HG03135 (cell line): ENCODE measurements at regions not wholly inside any gene's neighbourhood (a gene's known extent, or its start where the extent isn't known, plus 50 kb on each side); places are given as distances from the start of the nearest gene placed in this dataset.

Source experiments
- ATAC-seq: cut with Tn5 transposase; IDR thresholded peaks from one replicate; pipeline ENCODE4 v1.9.1; 2021; ENCODE audit warnings: mild to moderate bottlenecking, moderate library complexity; ENCODE audit not compliant: unreplicated experiment

DNA sequence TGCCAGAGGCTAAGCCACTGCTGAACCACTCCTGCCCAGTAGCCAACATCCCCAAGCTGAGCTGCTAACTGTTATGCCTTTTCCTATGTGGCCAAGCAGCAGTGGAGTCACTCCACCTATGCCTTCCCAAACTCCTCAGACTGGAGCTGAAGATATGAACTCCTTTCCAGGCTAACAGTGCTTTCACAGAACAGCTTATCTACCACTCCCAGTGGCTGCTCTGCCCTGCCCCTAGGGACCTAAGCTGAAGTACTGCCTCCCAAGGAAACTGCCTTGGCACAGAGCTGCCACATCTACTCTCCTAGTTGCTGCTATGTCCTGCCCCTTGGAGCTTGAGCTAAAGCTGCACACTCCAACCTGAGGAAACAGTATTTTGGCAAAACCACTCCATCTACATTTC, 275.9 kb downstream of the RBM43 start:
- no peak for ATAC-seq

DNA sequence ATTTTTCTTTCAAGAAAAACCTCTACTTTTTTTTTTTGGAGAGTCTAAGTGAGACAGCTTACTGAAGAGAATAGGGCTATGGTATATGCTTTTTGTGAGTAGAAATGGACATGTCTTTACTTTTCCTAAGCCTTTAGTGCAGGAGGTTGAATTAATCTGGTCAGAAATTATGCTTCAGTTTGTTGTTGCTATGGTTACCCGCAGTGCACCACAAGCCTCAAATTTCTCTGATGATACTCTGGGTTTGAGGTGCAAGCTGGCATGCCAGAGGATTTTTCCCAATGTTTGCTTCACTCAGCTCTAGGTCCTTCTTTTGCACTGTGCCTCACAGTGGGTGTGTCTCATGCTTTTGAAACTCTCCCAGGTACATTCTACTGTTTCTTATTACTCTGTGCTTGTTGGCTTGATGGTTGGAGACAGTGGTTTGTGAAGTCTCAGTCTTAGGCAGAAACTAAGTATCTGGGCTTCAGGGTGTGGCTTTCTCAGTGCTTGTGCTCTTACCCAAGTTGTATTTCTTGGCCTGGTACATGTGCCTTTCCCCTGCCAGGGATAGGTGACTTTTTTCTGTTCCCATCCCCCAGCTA, 278.3 kb downstream of the RBM43 start:
- no peak for ATAC-seq

DNA sequence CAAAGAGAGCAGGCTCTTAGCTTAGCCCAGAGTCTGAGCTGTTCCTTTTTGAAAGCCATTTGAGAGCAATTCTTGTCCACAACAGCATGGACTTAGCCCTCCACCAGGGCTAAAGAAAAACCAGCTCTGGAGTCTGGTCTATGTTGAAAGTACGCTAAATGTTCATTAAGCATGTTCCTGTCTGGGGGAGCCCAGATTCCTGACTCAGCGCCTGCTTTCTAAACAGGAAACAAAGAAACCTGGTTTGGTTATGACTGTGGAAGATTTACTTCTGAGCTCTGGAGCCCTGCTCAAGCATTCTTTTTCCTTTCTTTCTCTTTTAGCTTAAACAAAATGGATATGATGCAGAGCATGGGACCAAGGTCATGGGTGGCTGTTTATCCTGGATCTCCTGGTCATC, 279.8 kb downstream of the RBM43 start:
- ATAC-seq, result no peak

DNA sequence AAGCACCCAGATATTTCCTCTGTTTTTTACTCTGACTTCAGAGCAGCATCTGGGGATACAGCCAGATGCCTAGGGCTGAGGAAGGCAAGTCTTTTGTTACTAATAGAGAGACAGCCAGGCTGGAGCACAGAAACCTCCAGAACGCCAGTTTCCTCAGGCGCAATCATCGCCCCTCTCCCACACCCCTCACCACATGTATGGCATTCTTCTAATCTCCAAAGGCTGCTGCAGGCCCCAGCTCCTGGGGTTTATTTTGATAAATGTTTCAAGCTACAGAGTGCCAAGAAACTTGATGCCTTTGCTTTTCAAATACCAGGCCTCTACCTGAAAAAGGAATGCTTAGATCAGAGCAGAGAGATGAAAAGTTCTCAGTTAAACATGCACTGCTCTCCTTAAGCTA, 283.6 kb downstream of the RBM43 start:
- no peak for ATAC-seq

DNA sequence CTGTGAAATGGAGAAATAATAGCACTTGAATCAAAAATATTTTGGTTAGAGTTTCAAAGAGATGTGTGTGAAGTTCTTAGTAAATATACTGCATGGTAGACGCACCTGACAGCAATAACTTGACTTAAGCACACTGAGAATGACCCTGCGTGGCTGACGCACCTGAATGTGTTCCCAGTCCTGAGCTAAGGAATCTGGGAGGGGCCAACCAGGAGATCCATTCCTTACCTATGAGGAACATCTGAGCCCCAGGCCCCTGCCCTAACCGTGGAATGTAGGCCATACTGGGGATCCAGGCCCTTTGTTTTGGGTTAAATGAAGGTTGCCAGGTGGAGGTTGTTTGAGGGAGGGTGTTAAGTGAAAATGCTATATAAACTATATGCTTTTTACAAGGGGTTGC, 284.4 kb downstream of the RBM43 start:
- no peak for ATAC-seq

DNA sequence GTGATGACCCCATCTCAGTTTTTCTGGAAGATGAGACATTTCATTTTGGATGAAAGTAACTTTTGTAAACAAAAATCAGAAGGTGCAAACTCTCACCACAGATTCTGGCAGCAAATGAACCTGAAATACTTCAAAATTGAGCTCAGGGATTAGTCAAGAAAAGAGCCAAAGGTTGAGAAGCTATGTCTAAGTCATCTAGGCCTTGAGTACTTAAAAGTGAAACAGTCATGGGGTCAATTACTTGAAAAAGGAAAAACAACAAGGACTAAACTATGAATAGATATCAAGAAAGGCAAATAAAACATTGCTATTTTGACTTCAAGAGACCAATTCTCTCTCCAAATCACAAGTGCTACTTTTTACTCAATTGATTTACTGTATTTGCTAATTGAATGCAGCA, 285.1 kb downstream of the RBM43 start:
- no peak for ATAC-seq

DNA sequence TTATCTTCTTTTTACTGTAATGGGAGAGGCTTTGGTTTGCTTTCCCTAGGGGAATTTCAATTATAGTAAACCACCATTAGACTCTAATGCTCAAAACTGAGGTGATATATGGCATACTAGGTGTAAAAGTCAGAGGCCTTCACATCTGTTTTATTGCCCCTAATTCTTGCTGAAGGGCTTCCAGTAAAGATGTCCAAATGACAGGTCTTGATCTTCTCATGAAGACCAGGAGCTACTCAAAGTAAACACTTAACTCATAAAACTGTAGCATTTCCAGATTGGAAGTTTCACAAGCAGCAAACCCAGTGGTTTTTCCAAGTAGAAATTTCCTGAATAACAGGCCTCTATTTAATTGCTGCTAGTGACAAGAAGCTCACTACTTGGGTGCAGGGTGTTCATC, 286.8 kb downstream of the RBM43 start:
- no peak for ATAC-seq

DNA sequence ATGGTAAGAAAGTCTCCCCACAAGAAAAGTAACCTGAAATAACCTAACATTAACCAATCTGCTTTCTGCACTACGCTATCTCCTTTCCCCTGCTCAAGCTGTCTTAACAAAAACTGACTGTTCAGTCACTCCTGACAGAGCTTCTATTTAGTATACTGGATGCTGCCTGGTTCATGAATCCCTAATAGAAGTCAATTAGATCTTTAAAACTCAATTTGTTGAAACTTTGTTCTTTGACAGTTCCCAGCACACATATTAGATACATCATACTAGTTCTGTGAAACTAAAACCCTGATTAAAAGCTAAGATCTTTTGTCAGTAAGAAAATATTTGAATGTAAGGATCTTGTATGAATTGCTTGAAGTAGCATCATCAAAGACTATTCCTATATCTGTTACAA, 287.4 kb downstream of the RBM43 start:
- ATAC-seq, result no peak

DNA sequence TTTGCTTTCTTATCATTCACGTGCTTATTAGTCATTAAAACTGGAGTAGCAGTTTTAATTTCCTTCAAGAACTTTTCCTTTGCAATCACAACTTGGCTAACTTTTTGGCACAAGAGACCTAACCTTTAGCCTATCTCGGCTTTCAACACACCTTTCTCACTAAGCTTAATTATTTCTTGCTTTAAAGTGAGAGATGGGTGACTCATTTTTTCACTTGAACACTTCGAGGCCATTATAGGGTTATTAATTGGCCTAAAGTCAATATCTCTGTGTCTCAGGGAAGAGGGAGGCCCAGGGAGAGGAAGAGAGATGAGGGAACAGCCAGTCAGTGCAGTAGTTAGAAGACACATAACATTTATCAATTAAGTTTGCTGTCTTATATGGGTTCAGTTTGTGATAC, 289.8 kb downstream of the RBM43 start:
- no peak for ATAC-seq

DNA sequence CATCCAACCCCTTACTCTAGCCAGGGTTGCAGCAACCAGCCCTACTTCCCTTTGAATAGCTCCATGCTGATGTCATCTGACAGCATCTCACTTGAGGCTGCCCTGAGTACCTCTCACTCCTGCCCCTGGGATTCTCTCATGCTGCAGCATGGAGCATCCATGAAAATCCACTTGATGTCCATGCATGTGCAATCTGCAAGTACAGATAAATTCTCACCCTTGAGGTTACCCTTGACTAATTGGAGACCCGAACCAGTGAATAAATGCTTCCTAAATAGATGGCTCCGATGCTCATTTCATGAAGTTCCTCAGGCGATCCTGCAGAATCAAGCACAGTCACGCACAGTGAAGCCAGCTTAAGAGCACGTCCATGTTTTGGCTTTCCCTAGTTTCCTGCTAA, 298.3 kb downstream of the RBM43 start:
- no peak for ATAC-seq

DNA sequence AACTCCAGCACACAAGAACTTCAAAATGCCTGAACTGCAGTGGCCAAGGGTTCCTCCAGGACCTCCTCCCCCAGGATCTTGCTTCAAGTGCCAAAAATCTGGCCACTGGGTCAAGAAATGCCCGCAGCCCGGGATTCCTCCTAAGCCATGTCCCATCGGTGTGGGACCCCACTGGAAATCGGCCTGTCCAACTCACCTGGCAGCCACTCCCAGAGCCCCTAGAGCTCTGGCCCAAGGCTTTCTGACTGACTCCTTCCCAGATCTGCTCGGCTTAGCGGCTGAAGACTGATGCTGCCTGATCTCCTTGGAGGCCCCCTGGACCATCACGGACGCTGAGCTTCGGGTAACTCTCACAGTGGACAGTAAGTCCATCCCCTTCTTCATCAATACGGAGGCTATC, 306.4 kb downstream of the RBM43 start:
- no peak for ATAC-seq

DNA sequence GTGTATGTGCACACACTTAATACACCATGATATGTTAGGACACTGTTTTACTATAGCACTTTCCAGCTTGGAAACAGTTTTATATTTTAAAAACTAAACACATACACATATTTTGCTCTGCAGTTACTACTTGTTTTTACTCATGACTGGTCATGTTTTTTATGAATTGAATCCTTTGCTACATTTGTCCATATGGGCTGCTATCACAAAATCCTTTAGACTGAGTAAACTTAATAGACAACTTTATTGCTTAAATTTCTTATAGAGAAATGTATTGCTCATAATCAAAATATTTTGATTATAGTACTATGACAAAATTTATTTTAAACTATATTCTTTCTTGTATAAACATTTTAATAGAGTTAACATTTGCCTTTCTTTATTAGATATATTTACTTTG, 314.8 kb downstream of the RBM43 start:
- no peak for ATAC-seq

DNA sequence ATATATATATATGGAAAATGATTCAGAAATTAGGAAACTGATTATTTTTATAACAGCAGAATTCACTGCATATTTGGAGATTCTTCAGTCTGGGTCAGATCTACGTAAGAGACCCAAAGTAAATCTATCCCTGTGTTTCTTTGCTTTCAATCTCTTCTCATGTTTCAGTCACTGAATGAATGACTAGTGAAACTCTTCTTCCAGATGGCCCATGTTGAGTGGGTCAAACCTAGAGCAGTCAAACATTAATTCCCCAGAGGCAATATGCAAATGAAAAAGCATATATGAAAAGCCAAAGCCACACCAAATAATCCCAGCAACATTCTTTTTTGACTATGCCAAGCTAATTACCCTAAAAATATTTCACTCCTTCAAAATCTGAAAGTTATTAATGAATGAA, 317.3 kb downstream of the RBM43 start:
- peak; percentile 79 for ATAC-seq

DNA sequence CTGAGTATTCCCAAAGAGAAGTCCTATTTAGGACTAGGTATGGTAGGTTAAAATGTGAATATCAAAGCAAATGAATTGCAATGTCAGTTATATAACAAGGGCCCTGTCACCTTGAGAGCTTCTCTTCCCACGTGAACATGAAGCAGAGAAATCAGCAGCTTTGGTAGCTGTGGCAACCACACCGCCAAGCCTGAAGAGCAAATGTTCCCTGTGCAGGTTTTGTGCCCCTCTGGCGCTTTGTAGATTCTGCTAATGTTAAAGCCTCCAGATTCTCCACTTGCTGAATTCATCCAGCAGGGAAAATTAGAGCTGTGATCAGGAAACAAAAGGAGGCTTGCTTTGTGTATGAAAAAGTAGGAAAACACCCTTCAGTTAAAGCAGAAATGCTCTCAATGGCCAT, 322.6 kb downstream of the RBM43 start:
- no peak for ATAC-seq

DNA sequence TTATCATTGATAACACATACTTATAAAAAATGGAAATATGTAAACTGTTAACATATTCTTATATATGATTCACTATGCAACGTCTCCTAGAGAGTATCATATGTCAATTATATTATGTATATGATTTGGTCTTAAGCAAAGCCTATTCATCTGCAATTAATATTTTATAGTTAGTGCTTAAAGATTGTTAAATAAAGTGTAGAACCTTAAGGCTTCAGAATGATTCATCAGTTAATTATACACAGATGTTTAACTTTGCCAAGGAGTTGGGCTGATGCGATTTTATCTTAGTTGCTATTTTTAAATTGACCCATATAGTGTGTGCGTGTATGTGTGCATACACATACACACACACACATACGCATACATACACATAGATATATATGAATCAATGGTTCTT, 323.1 kb downstream of the RBM43 start:
- ATAC-seq, result no peak

DNA sequence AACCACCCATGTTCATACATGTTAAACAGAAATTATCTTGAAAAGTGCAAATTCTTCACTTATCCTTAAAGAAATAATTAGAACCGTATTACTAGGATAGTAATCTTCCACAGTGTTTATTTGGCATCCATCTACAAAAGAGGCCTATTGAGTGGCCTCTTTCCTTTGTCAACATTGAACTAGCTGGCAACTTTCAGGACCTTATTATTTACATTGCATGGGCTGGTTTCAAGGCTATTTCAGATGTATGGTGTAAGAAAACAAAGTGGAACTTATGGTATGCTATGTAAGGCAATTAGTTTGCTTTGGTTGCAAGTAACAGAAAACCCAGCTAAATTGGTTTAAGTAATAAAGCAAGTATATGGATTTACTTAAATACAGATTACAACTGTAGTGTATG, 324.6 kb downstream of the RBM43 start:
- no peak for ATAC-seq

DNA sequence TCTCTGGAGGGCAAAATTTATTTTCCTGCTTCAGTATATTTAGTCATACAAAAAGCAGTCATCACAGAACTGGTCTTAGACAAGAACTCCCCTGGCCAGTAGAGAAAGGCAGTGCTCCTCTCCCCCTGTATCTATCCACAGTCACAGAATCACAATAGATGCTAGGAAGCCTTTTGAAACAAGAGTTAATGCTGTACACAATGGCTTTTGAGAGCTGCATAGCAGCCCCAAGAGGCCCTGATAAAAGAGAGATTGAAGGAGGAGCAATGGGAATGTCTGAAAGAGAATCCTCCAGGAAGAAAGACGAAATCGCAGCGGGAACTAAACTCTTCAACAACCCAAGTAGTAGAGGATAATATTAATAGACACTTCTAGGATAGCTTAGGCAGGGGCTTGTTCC, 330.2 kb downstream of the RBM43 start:
- no peak for ATAC-seq

DNA sequence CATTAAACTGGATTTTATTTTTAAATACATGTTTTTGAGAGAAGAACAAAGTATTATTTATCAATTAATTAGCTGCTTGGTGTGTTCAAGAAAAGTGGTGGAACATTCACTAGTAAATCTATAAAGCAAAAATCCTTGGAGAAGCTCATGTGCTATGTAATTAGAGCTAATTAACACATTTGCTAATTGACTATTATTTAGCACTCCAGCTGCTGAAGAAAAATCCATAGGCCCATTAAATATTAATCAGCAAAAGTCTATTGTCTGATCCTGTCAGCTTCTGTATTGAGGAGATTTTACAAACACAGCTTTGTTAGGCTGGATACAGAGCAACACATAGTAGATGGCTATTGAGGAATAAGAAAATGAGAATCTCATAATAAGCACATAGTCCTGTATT, 336.1 kb downstream of the RBM43 start:
- ATAC-seq, result no peak

DNA sequence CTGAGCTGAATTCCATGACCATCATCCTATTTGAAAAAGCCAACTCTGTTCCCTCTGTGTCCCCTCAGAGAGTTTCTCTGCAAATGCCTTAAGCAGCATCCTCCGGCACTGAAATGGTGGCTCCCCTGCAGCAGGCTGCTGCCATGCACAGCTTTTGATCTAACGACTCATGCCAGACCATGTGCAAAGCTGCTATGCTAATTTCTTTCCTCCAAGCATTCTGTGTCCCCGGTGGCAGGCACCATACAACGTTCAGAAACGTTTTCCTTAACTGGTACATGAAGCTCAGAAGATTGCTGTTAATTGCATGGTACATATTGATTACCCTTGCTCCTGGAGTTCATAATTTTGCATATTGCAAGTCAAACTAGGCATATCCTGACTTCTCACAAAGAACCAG, 336.8 kb downstream of the RBM43 start:
- ATAC-seq, result no peak

DNA sequence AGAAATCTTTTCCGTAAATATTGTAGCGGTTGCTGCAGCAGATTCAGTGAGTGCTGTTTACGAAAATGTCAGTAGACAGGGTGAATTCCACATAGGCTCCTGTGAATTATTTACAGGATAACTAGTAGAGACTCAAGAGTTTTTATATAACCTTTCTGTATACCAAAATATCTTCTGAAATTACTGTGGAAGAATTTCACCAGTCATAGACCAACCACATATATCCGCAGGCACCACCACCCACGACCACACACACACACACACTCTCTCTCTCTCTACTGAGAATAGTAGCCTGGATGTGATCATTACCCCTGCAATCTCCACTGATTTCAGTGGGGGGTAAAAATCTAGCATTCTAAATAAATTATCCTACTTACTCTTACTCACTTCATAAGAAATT, 341.8 kb downstream of the RBM43 start:
- ATAC-seq, result no peak

DNA sequence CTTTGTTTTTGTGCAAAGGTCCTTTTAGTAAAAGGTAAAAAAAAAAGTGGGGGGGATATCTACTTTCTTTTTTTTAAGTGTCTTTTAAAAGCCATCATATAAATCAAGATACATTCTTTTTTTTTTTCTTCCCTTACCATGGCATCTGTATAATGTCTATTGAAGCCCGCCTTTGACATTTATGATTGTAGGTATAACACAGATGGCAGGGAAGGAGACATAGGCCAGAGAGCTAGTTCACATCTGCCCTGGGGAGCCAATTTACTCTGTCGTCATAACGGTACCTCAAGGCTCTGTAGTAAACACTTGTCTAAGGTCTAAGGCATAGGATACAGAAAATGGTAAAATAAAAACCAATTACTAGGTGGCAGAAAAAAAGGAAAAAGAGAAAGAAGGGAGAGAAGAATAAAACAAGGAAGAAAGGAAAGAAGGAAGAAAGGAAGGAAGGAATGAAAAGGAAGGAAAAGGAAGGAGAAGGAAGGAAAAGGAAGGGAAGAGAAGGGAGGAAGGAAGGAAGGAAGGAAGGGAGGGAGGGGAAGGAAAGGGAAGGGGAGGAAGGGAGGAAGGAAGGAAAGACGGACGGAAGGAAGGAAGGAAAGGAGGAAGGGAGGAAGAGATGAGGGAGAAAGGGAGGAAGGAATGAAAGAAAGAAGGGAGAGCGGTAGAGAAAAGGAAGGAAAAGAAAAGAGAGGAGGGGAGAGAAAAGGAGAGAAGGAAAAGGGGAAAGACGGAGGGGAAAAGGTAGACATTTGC, 343.5 kb downstream of the RBM43 start:
- ATAC-seq, result no peak

DNA sequence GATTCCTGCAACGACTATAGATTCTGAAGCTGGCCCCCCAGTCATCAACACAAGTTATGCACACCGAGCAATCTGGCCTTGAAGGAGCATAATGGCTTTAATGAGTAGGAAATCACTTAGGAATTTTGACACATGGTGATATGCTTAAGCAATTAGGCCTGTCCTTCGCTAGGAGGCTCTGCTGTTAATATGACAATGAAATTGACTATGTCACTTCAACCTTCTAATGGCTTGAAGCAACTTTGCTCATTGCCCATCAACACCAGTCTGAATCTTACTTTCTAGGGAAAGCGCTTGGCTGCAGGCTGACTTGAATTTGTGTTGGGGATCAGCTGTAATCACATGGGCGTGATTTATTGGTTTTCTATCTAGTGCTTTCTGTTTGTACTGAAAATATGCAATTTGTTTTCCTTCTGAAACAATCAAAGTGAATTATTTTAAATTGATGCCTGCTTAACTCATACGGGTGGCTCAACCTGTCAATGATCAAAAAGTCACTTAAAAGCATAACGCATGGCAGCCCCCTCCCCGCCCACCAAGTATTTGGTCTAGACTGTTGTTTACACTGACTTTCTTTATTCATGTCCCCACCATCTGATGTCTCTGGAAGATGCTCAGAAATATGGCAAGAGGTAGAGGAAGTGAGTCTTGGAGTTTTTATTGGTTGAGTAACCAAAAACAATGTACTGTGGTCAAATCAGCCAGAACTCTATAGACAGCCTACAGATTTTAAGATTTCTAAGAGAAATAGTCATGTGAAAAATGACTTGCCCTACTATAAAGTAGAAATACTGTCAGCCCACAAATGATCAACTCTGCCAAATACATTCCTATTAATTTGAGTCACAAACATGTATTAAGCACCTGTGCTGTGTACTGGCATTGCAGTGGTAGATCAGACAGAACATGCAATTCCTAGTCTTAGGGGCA, 344.9 kb downstream of the RBM43 start:
- no peak for ATAC-seq
